ENCODE measurements at regions not wholly inside any gene's neighbourhood (a gene's known extent, or its start where the extent isn't known, plus 50 kb on each side); places are given as distances from the start of the nearest gene placed in this dataset.

GRCh38 chr22:19643448-19644313, 70.6 kb upstream of the SEPTIN5 start (continued):
- TF ChIP-seq HSF4 (CRISPR knock-in tag; IDR thresholded peaks at IDR 0.05; ENCODE audit: borderline replicate concordance) (peak; percentile 75; the same call in 1 of the 2 replicates), ZC3H8 (IDR thresholded peaks at IDR 0.05) (0 out of 2 replicates have a peak, but pooled peaks have one; percentile 9), DIDO1 (tag; IDR thresholded peaks at IDR 0.05; ENCODE audit: low read depth) (peak; percentile 59; the same call in 1 of the 2 replicates), L3MBTL2 (IDR thresholded peaks at IDR 0.05) (peak; percentile 96), ETV1 (tag; conservative IDR thresholded peaks at IDR 0.05; ENCODE audit: low read depth) (peak; percentile 8; the same call in 1 of the 2 replicates), RBM17 (IDR thresholded peaks at IDR 0.05; ENCODE audit: borderline replicate concordance, low read depth, low read length) (no peak), CBX1 (IDR thresholded peaks at IDR 0.05; ENCODE audit: low read depth) (no peak), SNAPC5 (CRISPR knock-in tag; IDR thresholded peaks at IDR 0.05) (no peak), NFATC3 (IDR thresholded peaks at IDR 0.05) (peak; percentile 93), EHMT2 (IDR thresholded peaks at IDR 0.05) (peak; percentile 95), BCL6 (CRISPR knock-in tag; IDR thresholded peaks at IDR 0.05) (peak; percentile 70; the same call in 1 of the 2 replicates), HOXB6 (CRISPR knock-in tag; IDR thresholded peaks at IDR 0.05; ENCODE audit: borderline replicate concordance) (no peak), NBN (IDR thresholded peaks at IDR 0.05; ENCODE audit: low read depth) (peak; percentile 89), SMARCA4 (IDR thresholded peaks at IDR 0.05) (peak; percentile 97), CEBPG (CRISPR knock-in tag; IDR thresholded peaks at IDR 0.05) (no peak), CEBPG (tag; conservative IDR thresholded peaks at IDR 0.05 in 1 of 2, IDR thresholded peaks at IDR 0.05 in 1 of 2) (peak; percentile 92 to 95), ZMIZ1 (IDR thresholded peaks at IDR 0.05; ENCODE audit: low read depth in 2 of 2, low read length in 2 of 2) (peak in 1 of 2 experiments; percentile 86; a peak in 2 of 4 replicates), SOX6 (IDR thresholded peaks at IDR 0.05) (peak; percentile 97), BRF2 (IDR thresholded peaks at IDR 0.05; ENCODE audit: borderline replicate concordance, insufficient read depth, insufficient read length) (no peak), ZNF175 (CRISPR knock-in tag; IDR thresholded peaks at IDR 0.05; ENCODE audit: low read depth) (peak; percentile 48; the same call in 1 of the 2 replicates), VEZF1 (CRISPR knock-in tag; IDR thresholded peaks at IDR 0.05) (peak; percentile 90)
